B cell (primary cell): ENCODE measurements at regions not wholly inside any gene's neighbourhood (a gene's known extent, or its start where the extent isn't known, plus 50 kb on each side); places are given as distances from the start of the nearest gene placed in this dataset.
"Not testable (repeated sequence)": the region's sequence is repeated elsewhere in the genome, so short reads cannot be mapped to it uniquely, and the experiment has no call there.

Source experiments
- ATAC-seq: fragments of 200-7000 bp; cut with Tn5 transposase; one replicate; pipeline ENCODE4 v1.10.0; 2021; ENCODE audit warnings: low read depth, mild to moderate bottlenecking, moderate number of reproducible peaks, moderate library complexity
- CTCF ChIA-PET: fragments of 350-600 bp; sonication (Branson Sonifier 250); formaldehyde crosslinking; loops from one replicate; lab custom pipeline; 2021; ENCODE audit warnings: antibody characterized with exemption, inconsistent platforms; lab: Charles Lee
- POLR2A ChIA-PET: fragments of 350-600 bp; sonication (Branson Sonifier 250); formaldehyde crosslinking; loops from one replicate; lab custom pipeline; 2021; ENCODE audit warnings: antibody characterized with exemption; lab: Charles Lee
- DNase-seq: peaks from one replicate; pipeline ENCODE4 v3.0.0; 2013
- H2AFZ ChIP-seq: 2 replicates; pipeline ENCODE4 v1.6.1; 2012; ENCODE audit warnings: mild to moderate bottlenecking, low read depth, low read length; ENCODE audit not compliant: insufficient read depth, poor library complexity, severe bottlenecking
- H3K27ac ChIP-seq, 2 donors: 1 replicate in 1 of 2; 2 replicates in 1 of 2; pipeline ENCODE4 v1.5.1; 2012 to 2013; ENCODE audit warnings: low read length in 2 of 2, mild to moderate bottlenecking in 2 of 2, moderate library complexity in 1 of 2
- H3K27me3 ChIP-seq, 4 experiments: fragments of 200-600 bp in 1 of 4; sonication (generic) in 1 of 4; replicated peaks in 1 of 4; 1 replicate in 2 of 4; 2 replicates in 2 of 4; pipeline versions ENCODE4 v1.6.1 to v1.7.0; 2013 to 2016; ENCODE audit warnings: low read length in 3 of 4, mild to moderate bottlenecking in 2 of 4, mixed read lengths in 1 of 4, moderate library complexity in 1 of 4; ENCODE audit not compliant: insufficient read depth in 4 of 4, control insufficient read depth in 3 of 4; ENCODE audit errors: control extremely low read depth in 1 of 4
- H3K36me3 ChIP-seq, 2 experiments: replicated peaks in 1 of 2; 1 replicate in 1 of 2; 2 replicates in 1 of 2; pipeline versions ENCODE4 v1.6.1 to v1.7.1; 2013; ENCODE audit warnings: low read length in 1 of 2; ENCODE audit not compliant: insufficient read depth in 2 of 2, control insufficient read depth in 1 of 2; ENCODE audit errors: control extremely low read depth in 1 of 2, extremely low read depth in 1 of 2
- H3K4me1 ChIP-seq, 2 donors: fragments of 200-600 bp in 1 of 2; sonication (generic) in 1 of 2; 1 replicate in 1 of 2; 2 replicates in 1 of 2; pipeline versions ENCODE4 v1.5.1 to v1.6.1; 2013 to 2017; ENCODE audit warnings: low read length in 2 of 2; ENCODE audit not compliant: control insufficient read depth in 2 of 2, insufficient read depth in 2 of 2
- H3K4me2 ChIP-seq: replicated peaks from 2 replicates; pipeline ENCODE3; 2012; ENCODE audit warnings: mild to moderate bottlenecking, low read depth, low read length; ENCODE audit not compliant: poor library complexity, severe bottlenecking
- H3K4me3 ChIP-seq, 5 experiments: fragments of 200-600 bp in 1 of 5; sonication (generic) in 1 of 5; 1 replicate in 3 of 5; 2 replicates in 2 of 5; pipeline versions ENCODE4 v1.5.1 to v1.7.0; 2011 to 2016; ENCODE audit warnings: low read length in 4 of 5, mild to moderate bottlenecking in 4 of 5, low read depth in 2 of 5, control low read depth in 1 of 5, moderate library complexity in 1 of 5; ENCODE audit not compliant: insufficient read depth in 1 of 5; ENCODE audit errors: control extremely low read depth in 1 of 5, extremely low read depth in 1 of 5
- H3K79me2 ChIP-seq: fragments of 200-600 bp; sonication (generic); one replicate; pipeline ENCODE4 v1.6.0; 2016; ENCODE audit warnings: low read length; ENCODE audit not compliant: control insufficient read depth, insufficient read depth
- H3K9ac ChIP-seq: fragments of 200-600 bp; sonication (generic); 2 replicates; pipeline ENCODE4 v1.6.1; 2017; ENCODE audit warnings: mild to moderate bottlenecking, low read length, moderate library complexity
- H3K9me3 ChIP-seq, 3 donors: one replicate each; pipeline versions ENCODE4 v1.6.1 to v1.7.1; 2013; ENCODE audit warnings: low read length in 2 of 3; ENCODE audit not compliant: control insufficient read depth in 2 of 3, insufficient read depth in 1 of 3; ENCODE audit errors: control extremely low read depth in 1 of 3
- H4K20me1 ChIP-seq: 2 replicates; pipeline ENCODE4 v1.6.0; 2012; ENCODE audit warnings: mild to moderate bottlenecking, low read length; ENCODE audit not compliant: insufficient read depth, control insufficient read depth, poor library complexity, severe bottlenecking
- H3K27ac Mint-ChIP-seq: one replicate; pipeline ENCODE4 v1.8.0; 2021; ENCODE audit warnings: mixed read lengths
- H3K27me3 Mint-ChIP-seq: one replicate; pipeline ENCODE4 v1.8.0; 2021; ENCODE audit warnings: mixed read lengths
- H3K4me1 Mint-ChIP-seq: one replicate; pipeline ENCODE4 v1.8.0; 2021; ENCODE audit warnings: mixed read lengths
- H3K4me3 Mint-ChIP-seq: one replicate; pipeline ENCODE4 v1.8.0; 2021; ENCODE audit warnings: mixed read lengths
- H3K9me3 Mint-ChIP-seq: one replicate; pipeline ENCODE4 v1.8.0; 2022; ENCODE audit warnings: mixed read lengths; ENCODE audit not compliant: insufficient read depth
- EZH2 ChIP-seq: IDR thresholded peaks from 2 replicates; pipeline ENCODE4 v1.6.1; 2012; ENCODE audit warnings: borderline replicate concordance, low read depth, mild to moderate bottlenecking, moderate library complexity, low read length; ENCODE audit not compliant: insufficient read depth, poor library complexity, severe bottlenecking
- WGBS: methylation state at CpG from one replicate; pipeline ENCODE4 v1.1.5; 2013; ENCODE audit warnings: missing lambda C conversion rate; ENCODE audit not compliant: insufficient coverage; 5-methylcytosine and 5-hydroxymethylcytosine counted together
- intact Hi-C: fragments of 100-400 bp; cut with micrococcal nuclease; formaldehyde crosslinking; loops from one replicate; pipeline ENCODE4 v1.10.0; 2022
- TF ChIP-seq, protein P1 (sequence below): fragments of 200-600 bp; IDR thresholded peaks from one replicate; pipeline ENCODE4 v1.8.0; 2022; ENCODE audit warnings: antibody characterized with exemption, mild to moderate bottlenecking

DNA sequence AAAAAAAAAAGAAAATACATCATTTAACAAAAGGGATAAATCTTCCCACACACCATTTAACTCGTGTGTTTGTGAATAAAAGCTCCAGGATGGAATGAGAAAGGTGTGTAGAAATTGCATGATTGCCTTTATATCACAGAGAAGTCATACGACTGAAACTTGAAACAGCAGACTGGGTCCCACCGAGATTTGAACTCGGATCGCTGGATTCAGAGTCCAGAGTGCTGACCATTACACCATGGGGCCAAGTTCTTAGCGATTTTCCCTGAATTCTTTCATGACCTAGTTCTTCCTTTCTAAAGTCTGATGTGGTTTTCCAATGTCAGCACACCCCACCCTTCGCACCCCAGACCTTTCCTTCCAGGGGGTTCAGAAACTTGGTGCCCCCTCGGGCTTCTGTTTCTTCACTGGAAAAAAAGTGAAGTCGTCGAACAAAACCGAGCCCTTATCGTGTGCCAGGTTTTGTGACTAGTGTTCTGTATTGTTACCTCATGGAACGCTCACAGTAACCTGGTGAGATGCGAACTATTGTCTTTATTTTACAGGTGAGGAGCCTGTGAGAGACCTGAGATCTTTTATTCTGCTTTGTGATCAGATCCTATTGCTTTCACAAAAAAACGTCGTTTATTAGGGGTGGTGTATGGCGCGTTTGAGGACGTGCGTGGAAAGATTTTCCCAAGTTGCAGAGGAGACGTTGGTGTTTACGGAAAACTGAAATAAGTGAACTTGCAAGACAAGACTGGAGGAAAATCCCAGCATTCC is 120.8 kb downstream of the OR2B2 start:
- intact Hi-C loops: no loop called here
- ATAC-seq (no peak), DNase-seq (peak; percentile 42)
- H3K4me1 ChIP-seq: peaks cover 19 to 25% of the 10 kb centered on the region in 2 donors
- Mint-ChIP-seq H3K4me1 (peaks cover 22% of the 10 kb centered on the region), H3K27me3 (peaks cover 17% of the 10 kb centered on the region), H3K9me3 (no peaks in the 10 kb centered on the region), H3K4me3 (peak overlapping the region; percentile 93), H3K27ac (no peak overlapping the region)
- H3K9me3 ChIP-seq: peaks cover 0 to 5% (median 0%) of the 10 kb centered on the region in 3 donors
- H3K79me2 ChIP-seq: no peaks in the 10 kb centered on the region
- peak overlapping the region; percentile 70 for H3K9ac ChIP-seq
- no peak overlapping the region for H3K27ac ChIP-seq
- H3K4me2 ChIP-seq: peak overlapping the region; percentile 87
- 5% methylated on average over 18 of the region's 22 CpGs for WGBS
- H2AFZ ChIP-seq: peak overlapping the region; percentile 69
- TF ChIP-seq EZH2: no peak
- TF ChIP-seq, protein P1, sequence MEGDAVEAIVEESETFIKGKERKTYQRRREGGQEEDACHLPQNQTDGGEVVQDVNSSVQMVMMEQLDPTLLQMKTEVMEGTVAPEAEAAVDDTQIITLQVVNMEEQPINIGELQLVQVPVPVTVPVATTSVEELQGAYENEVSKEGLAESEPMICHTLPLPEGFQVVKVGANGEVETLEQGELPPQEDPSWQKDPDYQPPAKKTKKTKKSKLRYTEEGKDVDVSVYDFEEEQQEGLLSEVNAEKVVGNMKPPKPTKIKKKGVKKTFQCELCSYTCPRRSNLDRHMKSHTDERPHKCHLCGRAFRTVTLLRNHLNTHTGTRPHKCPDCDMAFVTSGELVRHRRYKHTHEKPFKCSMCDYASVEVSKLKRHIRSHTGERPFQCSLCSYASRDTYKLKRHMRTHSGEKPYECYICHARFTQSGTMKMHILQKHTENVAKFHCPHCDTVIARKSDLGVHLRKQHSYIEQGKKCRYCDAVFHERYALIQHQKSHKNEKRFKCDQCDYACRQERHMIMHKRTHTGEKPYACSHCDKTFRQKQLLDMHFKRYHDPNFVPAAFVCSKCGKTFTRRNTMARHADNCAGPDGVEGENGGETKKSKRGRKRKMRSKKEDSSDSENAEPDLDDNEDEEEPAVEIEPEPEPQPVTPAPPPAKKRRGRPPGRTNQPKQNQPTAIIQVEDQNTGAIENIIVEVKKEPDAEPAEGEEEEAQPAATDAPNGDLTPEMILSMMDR: no peak
- CTCF ChIA-PET: interaction anchor here (1.1 to 6.5 kb wide), 4 partner anchors 19 to 273 kb away, joined by 3 to 43 read pairs (median 8); no protein-coding TSS in a partner anchor
- H3K4me3 ChIP-seq: peak overlapping the region in 4 of 5 experiments; percentile 36 to 77 (median 56)
- peaks cover 0 to 10% (median 6%) of the 10 kb centered on the region in 4 experiments for H3K27me3 ChIP-seq
- H3K36me3 ChIP-seq: no peaks in the 10 kb centered on the region
- POLR2A ChIA-PET: interaction anchor here (0.6 kb wide), 1 partner anchor 1477 kb away, joined by 3 read pairs; no protein-coding TSS in a partner anchor
- no peaks in the 10 kb centered on the region for H4K20me1 ChIP-seq

DNA sequence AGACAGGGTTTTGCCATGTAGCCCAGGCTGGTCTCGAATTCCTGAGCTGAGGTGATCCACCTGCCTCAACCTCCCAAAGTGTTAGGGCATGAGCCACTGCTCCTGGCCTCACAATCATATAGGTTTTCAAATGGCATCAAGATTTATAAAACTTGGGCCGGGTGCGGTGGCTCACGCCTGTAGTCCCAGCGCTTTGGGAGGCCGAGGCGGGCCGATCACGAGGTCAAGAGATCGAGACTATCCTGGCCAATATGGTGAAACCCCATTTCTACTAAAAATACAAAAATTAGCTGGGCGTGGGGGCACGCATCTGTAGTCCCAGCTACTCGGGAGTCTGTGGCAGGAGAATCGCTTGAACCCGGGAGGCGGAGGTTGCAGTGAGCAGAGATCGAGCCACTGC is 123.8 kb downstream of the OR2B2 start:
- H2AFZ ChIP-seq, H3K27ac Mint-ChIP-seq, POLR2A ChIA-PET, intact Hi-C loops, H3K9ac ChIP-seq, H3K9me3 ChIP-seq, H3K36me3 ChIP-seq, H3K79me2 ChIP-seq, H3K9me3 Mint-ChIP-seq, H3K4me3 Mint-ChIP-seq, DNase-seq, H3K4me2 ChIP-seq, H4K20me1 ChIP-seq, H3K4me3 ChIP-seq, ATAC-seq, H3K27ac ChIP-seq: not testable (repeated sequence)
- Histone ChIP-seq H3K4me1 (peaks cover 19 to 21% of the 10 kb centered on the region in 2 donors), H3K27me3 (peaks cover 0 to 12% (median 7%) of the 10 kb centered on the region in 4 experiments)
- H3K27me3 Mint-ChIP-seq: peaks cover 32% of the 10 kb centered on the region
- peaks cover 20% of the 10 kb centered on the region for H3K4me1 Mint-ChIP-seq
- 98% methylated on average over 15 of the region's 17 CpGs for WGBS
- CTCF ChIA-PET: interaction anchor here (0.6 to 6.5 kb wide), 7 partner anchors 12 to 622 kb away, joined by 3 to 43 read pairs (median 4); no protein-coding TSS in a partner anchor
